ENCODE measurements at regions not wholly inside any gene's neighbourhood (a gene's known extent, or its start where the extent isn't known, plus 50 kb on each side); places are given as distances from the start of the nearest gene placed in this dataset.

DNA sequence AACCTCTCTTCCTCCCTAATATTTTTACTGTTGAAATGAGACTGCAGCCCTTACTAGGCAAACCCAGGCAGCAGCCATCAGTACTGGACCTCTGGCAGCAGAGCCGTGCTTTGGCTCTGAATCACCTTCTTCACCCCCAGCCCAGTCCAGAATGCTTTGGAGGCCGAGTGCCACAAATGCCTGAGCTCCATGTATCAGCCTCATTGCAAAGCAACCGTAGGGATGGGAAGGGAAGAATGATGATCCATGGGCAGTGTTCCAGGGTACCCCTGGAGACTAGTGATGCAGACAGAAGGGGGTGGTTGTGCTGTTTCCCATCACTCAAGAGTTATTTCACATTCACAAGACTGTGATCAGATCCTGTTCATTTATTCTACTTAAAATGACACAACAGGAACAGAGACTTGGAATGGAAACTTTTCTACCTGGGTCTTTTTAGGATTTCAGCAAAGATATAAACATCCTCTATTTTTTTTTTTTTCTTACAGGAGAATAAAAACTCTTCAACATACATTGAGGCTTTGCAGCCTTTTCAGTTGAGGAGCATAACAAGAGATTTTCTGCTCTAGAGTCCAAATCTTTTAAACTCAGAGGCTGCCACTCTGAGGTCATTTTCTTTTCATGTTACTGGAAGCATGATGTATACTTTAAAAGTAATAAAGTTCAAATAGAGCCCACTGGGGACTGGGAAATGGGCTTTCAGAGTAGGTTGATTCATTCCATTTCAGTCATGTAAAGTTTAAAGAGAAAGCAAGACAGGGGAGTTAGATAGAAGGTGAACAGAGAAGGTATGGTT lies 138.3 kb downstream of the KCNJ2 start:
- Histone ChIP-seq H3K4me1 (ENCODE audit: control insufficient read depth in 1 of 2, insufficient read depth in 1 of 2, low read depth in 1 of 2, low read length in 1 of 2) (no peaks in the 10 kb centered on the region), H3K9me3 (no peaks in the 10 kb centered on the region), H3K27me3 (no peaks in the 10 kb centered on the region), H3K27ac (no peak overlapping the region), H3K36me3 (no peaks in the 10 kb centered on the region), H3K4me3 (ENCODE audit: low read depth in 1 of 2, low read length in 1 of 2) (no peak overlapping the region)
- TF ChIP-seq, protein P1, sequence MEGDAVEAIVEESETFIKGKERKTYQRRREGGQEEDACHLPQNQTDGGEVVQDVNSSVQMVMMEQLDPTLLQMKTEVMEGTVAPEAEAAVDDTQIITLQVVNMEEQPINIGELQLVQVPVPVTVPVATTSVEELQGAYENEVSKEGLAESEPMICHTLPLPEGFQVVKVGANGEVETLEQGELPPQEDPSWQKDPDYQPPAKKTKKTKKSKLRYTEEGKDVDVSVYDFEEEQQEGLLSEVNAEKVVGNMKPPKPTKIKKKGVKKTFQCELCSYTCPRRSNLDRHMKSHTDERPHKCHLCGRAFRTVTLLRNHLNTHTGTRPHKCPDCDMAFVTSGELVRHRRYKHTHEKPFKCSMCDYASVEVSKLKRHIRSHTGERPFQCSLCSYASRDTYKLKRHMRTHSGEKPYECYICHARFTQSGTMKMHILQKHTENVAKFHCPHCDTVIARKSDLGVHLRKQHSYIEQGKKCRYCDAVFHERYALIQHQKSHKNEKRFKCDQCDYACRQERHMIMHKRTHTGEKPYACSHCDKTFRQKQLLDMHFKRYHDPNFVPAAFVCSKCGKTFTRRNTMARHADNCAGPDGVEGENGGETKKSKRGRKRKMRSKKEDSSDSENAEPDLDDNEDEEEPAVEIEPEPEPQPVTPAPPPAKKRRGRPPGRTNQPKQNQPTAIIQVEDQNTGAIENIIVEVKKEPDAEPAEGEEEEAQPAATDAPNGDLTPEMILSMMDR (IDR thresholded peaks at IDR 0.05) = no peak

DNA sequence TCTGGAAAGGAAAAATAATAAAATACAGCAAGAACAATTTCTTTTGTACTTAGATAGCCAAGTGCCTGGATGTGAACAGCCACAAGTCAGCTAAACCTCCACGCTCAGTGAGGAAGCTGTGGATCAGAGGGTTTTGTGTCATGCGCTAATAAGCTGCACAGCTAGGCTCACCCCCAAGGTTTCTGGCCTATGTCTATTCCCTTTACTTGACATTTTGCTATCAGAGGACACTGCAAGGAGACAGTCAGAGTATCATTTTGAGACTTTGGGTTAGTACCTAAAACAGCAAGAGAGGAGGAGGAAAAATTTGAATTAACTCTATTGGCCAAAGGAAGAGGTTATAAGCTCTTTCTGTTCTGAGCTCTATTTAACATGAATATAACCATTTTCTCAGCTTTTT lies 139.3 kb downstream of the KCNJ2 start:
- Histone ChIP-seq H3K4me1 (ENCODE audit: control insufficient read depth in 1 of 2, insufficient read depth in 1 of 2, low read depth in 1 of 2, low read length in 1 of 2) (peaks cover 7 to 8% of the 10 kb centered on the region in 2 experiments), H3K4me3 (ENCODE audit: low read depth in 1 of 2, low read length in 1 of 2) (no peak overlapping the region), H3K36me3 (no peaks in the 10 kb centered on the region), H3K27ac (no peak overlapping the region), H3K27me3 (no peaks in the 10 kb centered on the region), H3K9me3 (no peaks in the 10 kb centered on the region)
- TF ChIP-seq, protein P1 (IDR thresholded peaks at IDR 0.05) = no peak

DNA sequence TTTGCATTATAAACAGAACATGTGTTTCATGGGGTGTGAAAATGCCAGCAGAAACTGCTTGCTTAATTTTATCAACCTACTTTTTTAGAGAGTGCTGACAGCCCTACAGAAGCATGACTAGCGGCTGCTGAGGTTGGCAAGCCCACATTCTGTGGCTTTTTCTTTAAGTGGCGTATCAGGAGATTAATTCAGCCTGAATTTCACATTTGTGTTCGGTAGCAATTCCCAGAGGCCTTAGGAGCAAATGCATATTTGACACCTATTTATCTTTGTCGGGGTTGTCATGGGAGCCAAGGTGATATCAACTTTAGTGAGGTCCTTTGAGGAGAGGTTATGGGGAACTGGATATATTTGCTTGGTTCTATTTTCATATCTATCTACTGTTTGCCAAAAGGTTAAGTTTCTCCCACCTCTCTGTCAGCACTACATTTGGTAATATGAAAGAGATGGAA lies 140.9 kb downstream of the KCNJ2 start:
- TF ChIP-seq, protein P1 (IDR thresholded peaks at IDR 0.05) = no peak

DNA sequence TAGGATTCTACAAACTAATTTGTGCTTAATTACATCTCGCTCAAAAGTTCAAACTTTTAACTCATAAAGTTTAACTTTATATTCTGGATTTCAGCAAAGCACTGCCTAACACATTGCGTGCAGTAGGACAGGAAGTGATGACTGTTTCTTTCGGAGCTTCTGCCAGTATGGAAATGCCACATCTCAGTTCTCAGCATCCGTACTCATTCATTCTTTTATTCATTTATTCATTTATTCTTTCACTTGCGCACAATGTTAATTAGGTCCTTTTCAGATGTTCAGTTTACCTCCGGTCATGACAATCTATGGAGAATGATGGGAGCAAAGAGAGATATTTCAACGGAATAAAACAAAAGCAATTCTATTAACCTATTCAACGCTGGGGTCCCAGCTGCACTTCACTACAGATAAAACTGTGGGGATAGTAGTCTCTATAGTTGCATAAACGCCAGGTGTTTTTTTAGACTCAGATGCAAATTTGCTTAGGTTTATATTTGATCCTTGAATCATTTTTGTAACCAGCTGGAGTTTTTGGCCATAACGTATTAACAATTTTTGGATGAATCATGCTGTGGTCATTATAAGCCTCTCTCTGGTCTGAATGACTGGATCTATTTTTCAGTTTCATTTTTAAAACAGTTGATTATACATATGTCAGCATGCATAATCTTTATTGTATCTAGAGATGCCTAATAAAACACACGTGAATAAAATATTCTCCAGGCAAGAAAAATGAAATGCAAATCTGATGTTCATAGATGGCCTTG lies 143.9 kb downstream of the KCNJ2 start:
- TF ChIP-seq, protein P1 (IDR thresholded peaks at IDR 0.05) = no peak
- no peak overlapping the region for H3K4me3 ChIP-seq (ENCODE audit: low read depth in 1 of 2, low read length in 1 of 2)

More for the DNA sequence above, 140.9 kb downstream of the KCNJ2 start:
- peaks cover 24% of the 10 kb centered on the region in 2 experiments for H3K4me1 ChIP-seq (ENCODE audit: control insufficient read depth in 1 of 2, insufficient read depth in 1 of 2, low read depth in 1 of 2, low read length in 1 of 2)
- no peaks in the 10 kb centered on the region for H3K27me3 ChIP-seq
- H3K36me3 ChIP-seq = no peaks in the 10 kb centered on the region
- H3K9me3 ChIP-seq = no peaks in the 10 kb centered on the region
- H3K4me3 ChIP-seq (ENCODE audit: low read depth in 1 of 2, low read length in 1 of 2) = no peak overlapping the region
- no peak overlapping the region for H3K27ac ChIP-seq

DNA sequence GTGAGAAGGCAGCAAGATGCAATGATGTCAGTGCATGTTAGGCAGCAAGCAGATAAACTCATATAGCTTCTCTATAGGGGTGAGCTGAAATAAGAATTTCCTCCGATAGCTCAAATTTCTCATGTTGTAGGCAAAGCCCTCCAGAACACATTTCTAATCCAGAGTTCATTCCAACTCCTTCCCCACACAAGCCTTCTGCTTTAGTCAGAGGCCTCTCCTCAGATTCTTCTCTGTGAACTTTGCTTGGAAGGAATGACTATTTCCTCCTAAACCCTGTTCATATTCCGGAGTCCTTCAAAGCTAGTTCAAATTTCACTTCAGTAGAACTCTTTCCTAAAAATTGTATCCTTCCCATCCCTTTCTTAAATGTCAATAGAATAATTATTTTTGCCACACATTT lies 144.8 kb downstream of the KCNJ2 start:
- peak overlapping the region; percentile 86 for H3K27ac ChIP-seq
- H3K9me3 ChIP-seq = no peaks in the 10 kb centered on the region
- peak overlapping the region; percentile 12 to 39 for H3K4me3 ChIP-seq (ENCODE audit: low read depth in 1 of 2, low read length in 1 of 2)
- peaks cover 25 to 26% of the 10 kb centered on the region in 2 experiments for H3K4me1 ChIP-seq (ENCODE audit: control insufficient read depth in 1 of 2, insufficient read depth in 1 of 2, low read depth in 1 of 2, low read length in 1 of 2)
- TF ChIP-seq, protein P1 (IDR thresholded peaks at IDR 0.05) = no peak
- no peaks in the 10 kb centered on the region for H3K27me3 ChIP-seq
- no peaks in the 10 kb centered on the region for H3K36me3 ChIP-seq

More for the DNA sequence above, 143.9 kb downstream of the KCNJ2 start:
- Histone ChIP-seq H3K9me3 (no peaks in the 10 kb centered on the region), H3K27ac (peak overlapping the region; percentile 86), H3K27me3 (no peaks in the 10 kb centered on the region), H3K4me1 (ENCODE audit: control insufficient read depth in 1 of 2, insufficient read depth in 1 of 2, low read depth in 1 of 2, low read length in 1 of 2) (peaks cover 25 to 26% of the 10 kb centered on the region in 2 experiments), H3K36me3 (no peaks in the 10 kb centered on the region)
